MM.1S (cell line): ENCODE measurements at regions not wholly inside any gene's neighbourhood (a gene's known extent, or its start where the extent isn't known, plus 50 kb on each side); places are given as distances from the start of the nearest gene placed in this dataset.

Experiments
- DNase-seq: peaks from one replicate; pipeline ENCODE4 v3.0.0-alpha.2; 2015
- H2AFZ ChIP-seq: fragments of 300-600 bp; sonication (generic); 2 replicates; pipeline ENCODE4 v1.6.0; 2016; ENCODE audit warnings: antibody characterized with exemption, low read length
- H3F3A ChIP-seq: fragments of 300-600 bp; sonication (generic); 2 replicates; pipeline ENCODE4 v1.6.1; 2016; ENCODE audit warnings: mild to moderate bottlenecking, antibody characterized with exemption, low read length, moderate library complexity, mixed read lengths; ENCODE audit not compliant: insufficient read depth
- H3K27ac ChIP-seq: fragments of 300-600 bp; sonication (generic); 2 replicates; pipeline ENCODE4 v1.5.1; 2016; ENCODE audit warnings: mild to moderate bottlenecking, low read length
- H3K27me3 ChIP-seq: fragments of 300-600 bp; sonication (generic); replicated peaks from 2 replicates; pipeline ENCODE4 v1.6.0; 2016; ENCODE audit warnings: low read length; ENCODE audit not compliant: insufficient read depth
- H3K36me3 ChIP-seq: fragments of 300-600 bp; sonication (generic); replicated peaks from 2 replicates; pipeline ENCODE4 v1.6.1; 2016; ENCODE audit warnings: mild to moderate bottlenecking, low read length, mixed read lengths; ENCODE audit not compliant: insufficient read depth
- H3K4me1 ChIP-seq: fragments of 300-600 bp; sonication (generic); 2 replicates; pipeline ENCODE4 v1.6.1; 2016; ENCODE audit warnings: low read length, mixed read lengths
- H3K4me2 ChIP-seq: fragments of 300-600 bp; sonication (generic); 2 replicates; pipeline ENCODE4 v1.6.0; 2016; ENCODE audit warnings: low read depth, low read length
- H3K4me3 ChIP-seq: fragments of 300-600 bp; sonication (generic); 2 replicates; pipeline ENCODE4 v1.5.1; 2016; ENCODE audit warnings: low read length, mixed read lengths
- H3K79me2 ChIP-seq: fragments of 300-600 bp; sonication (generic); 2 replicates; pipeline ENCODE4 v1.6.1; 2016; ENCODE audit warnings: mixed run types, low read length, mixed read lengths
- H3K9ac ChIP-seq: fragments of 300-600 bp; sonication (generic); 2 replicates; pipeline ENCODE4 v1.6.1; 2016; ENCODE audit warnings: low read length, mixed read lengths
- H3K9me2 ChIP-seq: fragments of 300-600 bp; sonication (generic); replicated peaks from 2 replicates; pipeline ENCODE4 v1.6.1; 2016; ENCODE audit warnings: mild to moderate bottlenecking, low read length, mixed read lengths; ENCODE audit not compliant: insufficient read depth
- H3K9me3 ChIP-seq: fragments of 300-600 bp; sonication (generic); replicated peaks from 2 replicates; pipeline ENCODE4 v1.6.1; 2016; ENCODE audit warnings: mild to moderate bottlenecking, low read length, mixed read lengths; ENCODE audit not compliant: insufficient read depth
- H4K20me1 ChIP-seq: fragments of 300-600 bp; sonication (generic); 2 replicates; pipeline ENCODE4 v1.6.1; 2016; ENCODE audit warnings: mild to moderate bottlenecking, low read length, moderate library complexity, mixed read lengths; ENCODE audit not compliant: insufficient read depth
- CTCF ChIP-seq: fragments of 300-600 bp; sonication (generic); IDR thresholded peaks from 2 replicates; pipeline ENCODE4 v1.5.1; 2016; ENCODE audit warnings: antibody characterized with exemption, low read length, mixed read lengths
- EZH2 ChIP-seq: fragments of 300-600 bp; sonication (generic); optimal IDR thresholded peaks from 2 replicates; pipeline ENCODE3; 2017; ENCODE audit warnings: low read depth, mild to moderate bottlenecking, antibody characterized with exemption, low read length, mixed read lengths
- EZH2phosphoT487 ChIP-seq: fragments of 300-600 bp; sonication (generic); IDR thresholded peaks from 2 replicates; pipeline ENCODE4 v1.6.1; 2018; ENCODE audit warnings: antibody characterized with exemption, low read length

- no peaks in the 10 kb centered on the region for H3K79me2 ChIP-seq
- peaks cover 1% of the 10 kb centered on the region; the same call in 1 of the 2 replicates for H3K4me1 ChIP-seq
- H3K9ac ChIP-seq, result no peak overlapping the region
- DNase-seq, result no peak
- H3K4me2 ChIP-seq, result no peak overlapping the region
- no peak overlapping the region for H3K4me3 ChIP-seq
- H4K20me1 ChIP-seq, result no peaks in the 10 kb centered on the region
- H3F3A ChIP-seq, result peaks cover 2% of the 10 kb centered on the region
- H2AFZ ChIP-seq, result no peak overlapping the region
- no peaks in the 10 kb centered on the region for H3K9me2 ChIP-seq
- H3K36me3 ChIP-seq, result no peaks in the 10 kb centered on the region
- no peaks in the 10 kb centered on the region for H3K27me3 ChIP-seq
- no peaks in the 10 kb centered on the region for H3K9me3 ChIP-seq
- TF ChIP-seq EZH2phosphoT487 (no peak), CTCF (no peak), EZH2 (no peak)
- no peak overlapping the region for H3K27ac ChIP-seq
Measured at GRCh38 chr2:12435430-12436222, 281.1 kb upstream of the TRIB2 start.

GRCh38 chr2:12436483-12436882 is 280.3 kb upstream of the TRIB2 start:
- H3K9me3 ChIP-seq, result no peaks in the 10 kb centered on the region
- H2AFZ ChIP-seq, result no peak overlapping the region
- no peaks in the 10 kb centered on the region for H3K36me3 ChIP-seq
- no peak for DNase-seq
- H3K4me3 ChIP-seq, result no peak overlapping the region
- no peaks in the 10 kb centered on the region for H3K9me2 ChIP-seq
- no peaks in the 10 kb centered on the region for H3K4me1 ChIP-seq
- no peaks in the 10 kb centered on the region for H3K79me2 ChIP-seq
- no peaks in the 10 kb centered on the region for H4K20me1 ChIP-seq
- TF ChIP-seq EZH2phosphoT487, result no peak
- H3K27me3 ChIP-seq, result no peaks in the 10 kb centered on the region
- no peak overlapping the region for H3K27ac ChIP-seq
- H3F3A ChIP-seq, result no peaks in the 10 kb centered on the region
- no peak overlapping the region for H3K4me2 ChIP-seq
- no peak overlapping the region for H3K9ac ChIP-seq

GRCh38 chr2:12436935-12437561 is 279.7 kb upstream of the TRIB2 start:
- H3K9ac ChIP-seq, result no peak overlapping the region
- H3K4me2 ChIP-seq, result no peak overlapping the region
- no peak overlapping the region for H3K27ac ChIP-seq
- DNase-seq, result no peak
- H2AFZ ChIP-seq, result no peak overlapping the region
- H3K79me2 ChIP-seq, result no peaks in the 10 kb centered on the region
- no peaks in the 10 kb centered on the region for H3K4me1 ChIP-seq
- no peaks in the 10 kb centered on the region for H3K36me3 ChIP-seq
- H3K9me3 ChIP-seq, result no peaks in the 10 kb centered on the region
- TF ChIP-seq EZH2phosphoT487, result no peak
- TF ChIP-seq CTCF, result no peak
- no peak for TF ChIP-seq EZH2
- H3K9me2 ChIP-seq, result no peaks in the 10 kb centered on the region
- no peaks in the 10 kb centered on the region for H4K20me1 ChIP-seq
- no peaks in the 10 kb centered on the region for H3K27me3 ChIP-seq
- no peak overlapping the region for H3K4me3 ChIP-seq
- H3F3A ChIP-seq, result no peaks in the 10 kb centered on the region

GRCh38 chr2:12440731-12441130 is 276.0 kb upstream of the TRIB2 start:
- Histone ChIP-seq H3K4me3 (no peak overlapping the region), H3K9me2 (no peaks in the 10 kb centered on the region), H2AFZ (no peak overlapping the region), H3K4me1 (no peaks in the 10 kb centered on the region), H3K9me3 (no peaks in the 10 kb centered on the region), H3K36me3 (no peaks in the 10 kb centered on the region), H3K79me2 (no peaks in the 10 kb centered on the region), H3K9ac (no peak overlapping the region), H3K4me2 (no peak overlapping the region), H3K27ac (no peak overlapping the region), H3F3A (no peaks in the 10 kb centered on the region), H4K20me1 (no peaks in the 10 kb centered on the region), H3K27me3 (no peaks in the 10 kb centered on the region)
- no peak for TF ChIP-seq CTCF
- no peak for TF ChIP-seq EZH2
- no peak for TF ChIP-seq EZH2phosphoT487
- DNase-seq, result no peak
